ENCODE measurements at regions not wholly inside any gene's neighbourhood (a gene's known extent, or its start where the extent isn't known, plus 50 kb on each side); places are given as distances from the start of the nearest gene placed in this dataset.

DNA sequence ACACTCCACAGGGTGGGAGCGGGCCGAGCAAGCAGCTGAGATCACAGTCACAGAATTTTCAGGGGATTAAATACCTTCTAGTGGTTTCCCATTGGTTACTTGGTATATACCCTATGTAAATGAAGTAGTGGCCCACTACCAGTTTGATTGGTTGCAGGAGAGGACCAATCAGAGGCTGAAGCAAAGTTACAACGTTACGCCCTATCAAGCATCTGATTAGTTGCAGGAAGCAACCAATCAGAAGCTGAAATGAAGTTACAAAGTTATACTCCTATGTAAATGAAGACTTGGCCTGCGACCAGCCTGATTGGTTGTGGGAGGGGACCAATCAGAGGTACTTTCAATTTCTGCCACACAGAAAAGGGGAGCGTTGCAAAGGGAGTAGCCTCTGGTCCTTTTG, 474.0 kb downstream of the COG6 start:
- Mint-ChIP-seq H3K4me3 (ENCODE audit: unreplicated experiment) (no peak overlapping the region), H3K27ac (ENCODE audit: unreplicated experiment) (no peak overlapping the region), H3K36me3 (ENCODE audit: unreplicated experiment) (no peaks in the 10 kb centered on the region), H3K9me3 (ENCODE audit: unreplicated experiment) (peaks cover 11% of the 10 kb centered on the region), H3K4me1 (ENCODE audit: unreplicated experiment) (peaks cover 11% of the 10 kb centered on the region), H3K27me3 (ENCODE audit: unreplicated experiment) (no peaks in the 10 kb centered on the region)
- TF ChIP-seq CTCF (IDR thresholded peaks at IDR 0.05): no peak
- DNase-seq (ENCODE audit: extremely low spot score, unreplicated experiment): no peak

DNA sequence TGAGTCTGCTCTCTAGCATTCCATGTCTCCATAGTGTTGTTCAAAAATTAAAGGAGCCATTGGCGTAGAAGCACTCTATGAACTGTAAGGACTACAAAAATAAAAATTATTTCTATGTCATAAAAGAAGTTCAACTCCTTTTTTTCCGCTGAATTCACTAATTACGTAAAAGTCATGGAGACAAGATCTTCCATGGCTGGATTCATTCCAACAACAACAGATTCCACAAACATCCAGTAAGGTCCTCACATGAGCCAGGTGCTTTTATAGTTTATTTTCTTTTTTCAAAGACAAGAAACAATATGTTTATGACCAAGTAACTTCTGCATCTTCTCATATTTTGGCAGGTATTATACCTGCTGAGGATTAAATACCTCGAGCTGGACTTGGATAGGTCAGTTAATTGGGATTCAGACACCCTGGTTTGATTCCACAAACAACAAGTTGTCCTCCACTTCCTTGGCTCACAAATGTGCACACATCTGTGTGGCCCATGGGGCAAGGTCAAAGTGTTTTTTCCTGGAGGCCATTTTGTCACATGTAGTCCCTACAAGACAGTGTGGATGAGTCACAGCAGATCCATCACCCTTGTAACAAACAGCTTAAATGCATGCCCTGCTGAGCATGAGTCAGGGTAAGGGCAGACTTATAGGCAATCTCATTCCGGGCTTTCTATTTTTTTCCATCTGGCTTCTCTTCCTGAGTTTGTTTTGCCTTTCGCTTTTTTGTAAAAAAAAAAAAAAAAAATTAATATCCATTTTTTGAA, 475.6 kb downstream of the COG6 start:
- Mint-ChIP-seq H3K36me3 (ENCODE audit: unreplicated experiment) (no peaks in the 10 kb centered on the region), H3K27me3 (ENCODE audit: unreplicated experiment) (no peaks in the 10 kb centered on the region), H3K4me3 (ENCODE audit: unreplicated experiment) (no peak overlapping the region), H3K27ac (ENCODE audit: unreplicated experiment) (no peak overlapping the region), H3K9me3 (ENCODE audit: unreplicated experiment) (peaks cover 11% of the 10 kb centered on the region), H3K4me1 (ENCODE audit: unreplicated experiment) (peaks cover 11% of the 10 kb centered on the region)
- no peak for DNase-seq (ENCODE audit: extremely low spot score, unreplicated experiment)
- no peak for TF ChIP-seq CTCF (IDR thresholded peaks at IDR 0.05)

GRCh38 chr13:40132249-40132648, 476.8 kb downstream of the COG6 start:
- no peak for TF ChIP-seq CTCF (IDR thresholded peaks at IDR 0.05)
- no peak for DNase-seq (ENCODE audit: extremely low spot score, unreplicated experiment)
- H3K4me1 Mint-ChIP-seq (ENCODE audit: unreplicated experiment): peaks cover 2% of the 10 kb centered on the region
- H3K4me3 Mint-ChIP-seq (ENCODE audit: unreplicated experiment): no peak overlapping the region
- H3K27ac Mint-ChIP-seq (ENCODE audit: unreplicated experiment): no peak overlapping the region
- H3K27me3 Mint-ChIP-seq (ENCODE audit: unreplicated experiment): no peaks in the 10 kb centered on the region
- H3K9me3 Mint-ChIP-seq (ENCODE audit: unreplicated experiment): peaks cover 11% of the 10 kb centered on the region
- H3K36me3 Mint-ChIP-seq (ENCODE audit: unreplicated experiment): no peaks in the 10 kb centered on the region

DNA sequence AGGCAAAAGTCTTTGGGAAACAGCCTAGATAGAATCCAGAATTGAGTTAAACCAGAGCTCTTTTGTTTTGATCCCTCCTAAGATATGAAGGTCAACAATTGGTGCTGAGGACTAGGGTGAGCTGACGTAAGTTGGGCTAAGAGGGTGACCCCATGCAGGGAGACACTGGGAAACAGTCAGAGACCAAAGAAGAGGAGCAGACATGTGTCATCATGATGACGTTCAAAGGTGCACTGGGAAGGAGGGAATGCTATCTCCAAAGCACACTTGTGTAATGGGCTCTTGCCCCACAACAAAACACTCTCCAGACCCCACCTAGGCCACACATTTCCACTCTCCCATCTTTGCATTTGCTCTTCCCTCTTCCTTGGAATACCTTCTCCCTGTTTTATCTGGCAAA, 481.4 kb downstream of the COG6 start:
- Mint-ChIP-seq H3K4me1 (ENCODE audit: unreplicated experiment) (peaks cover 2% of the 10 kb centered on the region), H3K27me3 (ENCODE audit: unreplicated experiment) (peaks cover 2% of the 10 kb centered on the region), H3K4me3 (ENCODE audit: unreplicated experiment) (no peak overlapping the region), H3K9me3 (ENCODE audit: unreplicated experiment) (no peaks in the 10 kb centered on the region), H3K27ac (ENCODE audit: unreplicated experiment) (no peak overlapping the region), H3K36me3 (ENCODE audit: unreplicated experiment) (no peaks in the 10 kb centered on the region)
- no peak for TF ChIP-seq CTCF (IDR thresholded peaks at IDR 0.05)
- DNase-seq (ENCODE audit: extremely low spot score, unreplicated experiment): no peak

- no peak for TF ChIP-seq CTCF (IDR thresholded peaks at IDR 0.05)
- peaks cover 2% of the 10 kb centered on the region for H3K27me3 Mint-ChIP-seq (ENCODE audit: unreplicated experiment)
- no peak for DNase-seq (ENCODE audit: extremely low spot score, unreplicated experiment)
- H3K4me3 Mint-ChIP-seq (ENCODE audit: unreplicated experiment): no peak overlapping the region
- H3K9me3 Mint-ChIP-seq (ENCODE audit: unreplicated experiment): no peaks in the 10 kb centered on the region
- H3K27ac Mint-ChIP-seq (ENCODE audit: unreplicated experiment): no peak overlapping the region
- H3K4me1 Mint-ChIP-seq (ENCODE audit: unreplicated experiment): peaks cover 2% of the 10 kb centered on the region
- no peaks in the 10 kb centered on the region for H3K36me3 Mint-ChIP-seq (ENCODE audit: unreplicated experiment)
Observed at GRCh38 chr13:40137400-40137799, 481.9 kb downstream of the COG6 start.
